ENCODE measurements at regions not wholly inside any gene's neighbourhood (a gene's known extent, or its start where the extent isn't known, plus 50 kb on each side); places are given as distances from the start of the nearest gene placed in this dataset.

- no peak for DNase-seq (ENCODE audit: low read depth)
- H3K4me3 ChIP-seq (ENCODE audit: low read depth, low read length) = no peak overlapping the region
- TF ChIP-seq CTCF (IDR thresholded peaks at IDR 0.05; ENCODE audit: control insufficient read depth, extremely low read depth, insufficient read depth) = no peak
These were observed 59.4 kb upstream of the LIMCH1 start for GRCh38 chr4:41478518-41478917.

GRCh38 chr4:41480896-41481311 lies 57.1 kb upstream of the LIMCH1 start:
- no peak for DNase-seq (ENCODE audit: low read depth)
- no peak overlapping the region for H3K4me3 ChIP-seq (ENCODE audit: low read depth, low read length)
- TF ChIP-seq CTCF (IDR thresholded peaks at IDR 0.05; ENCODE audit: control insufficient read depth, extremely low read depth, insufficient read depth) = no peak

- H3K4me3 ChIP-seq (ENCODE audit: low read depth, low read length) = no peak overlapping the region
- peak; percentile 90 for DNase-seq (ENCODE audit: low read depth)
- TF ChIP-seq CTCF (IDR thresholded peaks at IDR 0.05; ENCODE audit: control insufficient read depth, extremely low read depth, insufficient read depth) = no peak
These were observed 54.2 kb upstream of the LIMCH1 start for GRCh38 chr4:41483771-41484170.

GRCh38 chr4:41485041-41485440 lies 52.9 kb upstream of the LIMCH1 start:
- DNase-seq (ENCODE audit: low read depth) = no peak
- H3K4me3 ChIP-seq (ENCODE audit: low read depth, low read length) = no peak overlapping the region
- no peak for TF ChIP-seq CTCF (IDR thresholded peaks at IDR 0.05; ENCODE audit: control insufficient read depth, extremely low read depth, insufficient read depth)

- no peak for DNase-seq (ENCODE audit: low read depth)
- TF ChIP-seq CTCF (IDR thresholded peaks at IDR 0.05; ENCODE audit: control insufficient read depth, extremely low read depth, insufficient read depth) = no peak
- no peak overlapping the region for H3K4me3 ChIP-seq (ENCODE audit: low read depth, low read length)
These were observed 50.0 kb upstream of the LIMCH1 start for GRCh38 chr4:41487868-41488440.
